Chondrocyte (in vitro differentiated cells): ENCODE measurements at regions not wholly inside any gene's neighbourhood (a gene's known extent, or its start where the extent isn't known, plus 50 kb on each side); places are given as distances from the start of the nearest gene placed in this dataset.

Experiments
- DNase-seq: peaks from one replicate; pipeline ENCODE4 v3.0.0; 2021; ENCODE audit warnings: mixed read lengths, low spot score
- H3K27ac Mint-ChIP-seq: one replicate; pipeline ENCODE4 v1.8.0; 2021; ENCODE audit warnings: mild to moderate bottlenecking, moderate library complexity, mixed read lengths; ENCODE audit not compliant: unreplicated experiment
- H3K27me3 Mint-ChIP-seq: 2 replicates; pipeline ENCODE4 v1.8.0; 2021; ENCODE audit warnings: low read depth, mixed read lengths
- H3K36me3 Mint-ChIP-seq: 2 replicates; pipeline ENCODE4 v1.8.0; 2021; ENCODE audit warnings: low read depth, mixed read lengths
- H3K4me1 Mint-ChIP-seq: 2 replicates; pipeline ENCODE4 v1.8.0; 2021; ENCODE audit warnings: low read depth, mild to moderate bottlenecking, mixed read lengths
- H3K4me3 Mint-ChIP-seq: one replicate; pipeline ENCODE4 v1.8.0; 2021; ENCODE audit warnings: mild to moderate bottlenecking, moderate library complexity, mixed read lengths; ENCODE audit not compliant: unreplicated experiment
- H3K9me3 Mint-ChIP-seq: 2 replicates; pipeline ENCODE4 v1.8.0; 2021; ENCODE audit warnings: low read depth, mixed read lengths
- CTCF ChIP-seq: fragments of 200-600 bp; sonication (generic); IDR thresholded peaks from 2 replicates; pipeline ENCODE4 v1.5.0; 2021; ENCODE audit warnings: antibody characterized with exemption, mild to moderate bottlenecking, moderate library complexity

- H3K27ac Mint-ChIP-seq, result no peak overlapping the region
- H3K27me3 Mint-ChIP-seq, result peaks cover 4% of the 10 kb centered on the region
- H3K4me3 Mint-ChIP-seq, result no peak overlapping the region
- H3K4me1 Mint-ChIP-seq, result no peaks in the 10 kb centered on the region
- no peaks in the 10 kb centered on the region for H3K36me3 Mint-ChIP-seq
- no peaks in the 10 kb centered on the region for H3K9me3 Mint-ChIP-seq
- no peak for DNase-seq
- no peak for TF ChIP-seq CTCF
Observed at GRCh38 chr16:22674832-22675191, 139.2 kb upstream of the HS3ST2 start.

GRCh38 chr16:22675745-22676540 is 138.0 kb upstream of the HS3ST2 start:
- peaks cover 4% of the 10 kb centered on the region for H3K27me3 Mint-ChIP-seq
- H3K4me3 Mint-ChIP-seq, result no peak overlapping the region
- DNase-seq, result no peak
- H3K9me3 Mint-ChIP-seq, result no peaks in the 10 kb centered on the region
- no peaks in the 10 kb centered on the region for H3K4me1 Mint-ChIP-seq
- no peak for TF ChIP-seq CTCF
- H3K27ac Mint-ChIP-seq, result no peak overlapping the region
- no peaks in the 10 kb centered on the region for H3K36me3 Mint-ChIP-seq

- Mint-ChIP-seq H3K27ac (no peak overlapping the region), H3K4me1 (no peaks in the 10 kb centered on the region), H3K9me3 (no peaks in the 10 kb centered on the region), H3K4me3 (no peak overlapping the region), H3K27me3 (peaks cover 4% of the 10 kb centered on the region), H3K36me3 (no peaks in the 10 kb centered on the region)
- DNase-seq, result no peak
- TF ChIP-seq CTCF, result no peak
Observed at GRCh38 chr16:22677024-22677830, 136.7 kb upstream of the HS3ST2 start.

- H3K27ac Mint-ChIP-seq, result no peak overlapping the region
- peaks cover 6% of the 10 kb centered on the region for H3K27me3 Mint-ChIP-seq
- H3K4me1 Mint-ChIP-seq, result no peaks in the 10 kb centered on the region
- no peaks in the 10 kb centered on the region for H3K36me3 Mint-ChIP-seq
- H3K4me3 Mint-ChIP-seq, result no peak overlapping the region
- H3K9me3 Mint-ChIP-seq, result no peaks in the 10 kb centered on the region
- no peak for TF ChIP-seq CTCF
- no peak for DNase-seq
Observed at GRCh38 chr16:22678311-22678710, 135.7 kb upstream of the HS3ST2 start.

- DNase-seq, result no peak
- Mint-ChIP-seq H3K9me3 (no peaks in the 10 kb centered on the region), H3K4me3 (no peak overlapping the region), H3K4me1 (peaks cover 17% of the 10 kb centered on the region), H3K36me3 (no peaks in the 10 kb centered on the region), H3K27ac (no peak overlapping the region), H3K27me3 (peaks cover 14% of the 10 kb centered on the region)
- no peak for TF ChIP-seq CTCF
Observed at GRCh38 chr16:22681554-22682291, 132.2 kb upstream of the HS3ST2 start.
